Thyroid gland (tissue), 4 donors: ENCODE measurements at regions not wholly inside any gene's neighbourhood (a gene's known extent, or its start where the extent isn't known, plus 50 kb on each side); places are given as distances from the start of the nearest gene placed in this dataset.

ENCODE experiments used
- DNase-seq, 2 donors: peaks; one replicate each; pipeline ENCODE4 v3.0.0-alpha.2; 2019
- H3K27ac ChIP-seq, 3 donors: fragments of 200-600 bp; sonication (generic); 1 replicate in 2 of 3; 2 replicates in 1 of 3; pipeline ENCODE4 v1.5.1; 2016 to 2019; ENCODE audit warnings: mild to moderate bottlenecking in 1 of 3, moderate library complexity in 1 of 3
- H3K27me3 ChIP-seq: fragments of 200-600 bp; sonication (generic); one replicate; pipeline ENCODE4 v1.5.1; 2019
- H3K36me3 ChIP-seq, 2 donors: fragments of 200-600 bp; sonication (generic); one replicate each; pipeline ENCODE4 v1.5.1; 2016 to 2019
- H3K4me1 ChIP-seq, 2 donors: fragments of 200-600 bp; sonication (generic); one replicate each; pipeline ENCODE4 v1.5.1; 2017 to 2019
- H3K4me3 ChIP-seq, 3 donors: fragments of 200-600 bp; sonication (generic); replicated peaks in 1 of 3; 1 replicate in 2 of 3; 2 replicates in 1 of 3; pipeline ENCODE4 v1.5.1; 2016; ENCODE audit warnings: mild to moderate bottlenecking in 1 of 3
- H3K9me3 ChIP-seq: fragments of 200-600 bp; sonication (generic); one replicate; pipeline ENCODE4 v1.5.1; 2017
- POLR2A ChIP-seq, 2 donors: fragments of 450-650 bp; IDR thresholded peaks; one replicate each; pipeline ENCODE4 v1.6.1; 2017; ENCODE audit warnings: antibody characterized with exemption in 2 of 2, mild to moderate bottlenecking in 2 of 2, moderate library complexity in 1 of 2
- WGBS, 2 donors: methylation state at CpG; one replicate each; pipeline ENCODE4 v1.1.5; 2017; 5-methylcytosine and 5-hydroxymethylcytosine counted together
- intact Hi-C: fragments of 100-400 bp; cut with DNase I; formaldehyde crosslinking; loops from one replicate; pipeline ENCODE4 v1.15.1; 2023
- TF ChIP-seq, protein P1 (sequence below), 6 experiments: fragments of 200-600 bp in 3 of 6; fragments of 450-650 bp in 3 of 6; sonication (generic) in 3 of 6; IDR thresholded peaks; one replicate each; pipeline ENCODE4 v1.5.1; 2016 to 2019; ENCODE audit warnings: antibody characterized with exemption in 6 of 6, mild to moderate bottlenecking in 2 of 6, inconsistent platforms in 1 of 6, moderate library complexity in 1 of 6

DNA sequence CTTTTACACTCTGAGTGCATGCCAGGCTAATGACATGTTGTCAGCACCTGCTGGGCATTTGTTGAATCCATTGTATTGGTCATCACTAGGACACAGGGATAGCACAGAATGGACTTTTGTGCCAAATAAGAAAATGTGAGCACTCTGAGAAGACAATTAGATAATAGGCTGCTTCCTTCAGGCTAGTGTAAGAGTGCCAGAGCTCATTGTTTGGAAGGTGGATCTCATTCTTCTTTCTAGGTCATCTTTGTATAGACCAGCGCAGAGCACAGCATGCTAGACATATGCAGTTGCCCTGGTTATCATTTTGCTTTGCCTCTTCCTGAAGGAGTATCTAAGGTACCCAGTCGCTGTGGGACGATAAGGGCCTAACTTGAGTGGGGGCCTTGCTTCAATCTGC, 493.4 kb upstream of the COX7C start:
- Histone ChIP-seq H3K36me3 (no peaks in the 10 kb centered on the region), H3K4me1 (no peaks in the 10 kb centered on the region), H3K27ac (no peak overlapping the region), H3K27me3 (no peaks in the 10 kb centered on the region), H3K9me3 (no peaks in the 10 kb centered on the region), H3K4me3 (no peak overlapping the region)
- DNase-seq, result no peak
- 91 to 96% methylated on average over 3 of the region's 3 CpGs for WGBS, 2 donors
- intact Hi-C loops, result no loop called here
- TF ChIP-seq, protein P1, sequence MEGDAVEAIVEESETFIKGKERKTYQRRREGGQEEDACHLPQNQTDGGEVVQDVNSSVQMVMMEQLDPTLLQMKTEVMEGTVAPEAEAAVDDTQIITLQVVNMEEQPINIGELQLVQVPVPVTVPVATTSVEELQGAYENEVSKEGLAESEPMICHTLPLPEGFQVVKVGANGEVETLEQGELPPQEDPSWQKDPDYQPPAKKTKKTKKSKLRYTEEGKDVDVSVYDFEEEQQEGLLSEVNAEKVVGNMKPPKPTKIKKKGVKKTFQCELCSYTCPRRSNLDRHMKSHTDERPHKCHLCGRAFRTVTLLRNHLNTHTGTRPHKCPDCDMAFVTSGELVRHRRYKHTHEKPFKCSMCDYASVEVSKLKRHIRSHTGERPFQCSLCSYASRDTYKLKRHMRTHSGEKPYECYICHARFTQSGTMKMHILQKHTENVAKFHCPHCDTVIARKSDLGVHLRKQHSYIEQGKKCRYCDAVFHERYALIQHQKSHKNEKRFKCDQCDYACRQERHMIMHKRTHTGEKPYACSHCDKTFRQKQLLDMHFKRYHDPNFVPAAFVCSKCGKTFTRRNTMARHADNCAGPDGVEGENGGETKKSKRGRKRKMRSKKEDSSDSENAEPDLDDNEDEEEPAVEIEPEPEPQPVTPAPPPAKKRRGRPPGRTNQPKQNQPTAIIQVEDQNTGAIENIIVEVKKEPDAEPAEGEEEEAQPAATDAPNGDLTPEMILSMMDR (IDR thresholded peaks at IDR 0.05), result no peak
- TF ChIP-seq POLR2A (IDR thresholded peaks at IDR 0.05), result no peak

DNA sequence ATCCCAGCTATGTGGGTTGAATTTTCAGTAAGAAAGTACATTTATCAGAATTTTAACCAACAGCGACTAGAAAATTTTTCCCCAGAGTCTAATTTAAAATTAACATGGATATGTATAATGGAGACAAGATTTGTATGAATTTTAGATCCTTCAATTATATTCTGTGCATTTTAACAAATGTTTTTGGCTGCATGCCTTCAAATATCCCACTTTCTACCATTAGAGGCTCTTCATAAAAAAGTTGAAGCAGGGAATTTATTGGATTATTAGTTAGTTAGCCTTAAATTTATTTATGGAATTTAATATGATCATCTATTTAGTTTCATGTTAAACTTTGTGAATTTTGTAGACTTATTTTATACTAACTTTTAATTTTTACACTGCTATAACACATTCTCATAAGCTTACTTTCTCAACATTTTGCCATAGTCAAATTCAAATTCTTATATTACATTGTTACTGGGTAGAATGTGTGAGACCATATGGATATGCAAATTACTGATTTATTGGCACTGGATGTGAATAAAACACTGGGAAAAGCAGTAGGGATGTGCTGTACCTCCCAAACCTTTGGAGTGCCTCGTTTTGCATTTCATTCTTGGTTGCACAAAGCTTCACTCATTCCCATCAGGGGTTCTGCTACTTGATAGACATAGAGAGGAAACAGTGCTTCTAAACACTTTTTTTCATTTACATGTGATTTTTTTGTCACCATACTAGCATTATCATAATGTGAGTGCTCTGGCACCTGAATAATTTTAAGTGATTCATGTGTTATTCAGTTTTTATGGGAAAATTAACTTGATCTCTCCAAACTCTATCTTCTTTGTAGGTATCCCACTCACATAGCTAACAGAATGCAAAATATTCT, 491.8 kb upstream of the COX7C start:
- Histone ChIP-seq H3K4me1 (no peaks in the 10 kb centered on the region), H3K36me3 (no peaks in the 10 kb centered on the region), H3K9me3 (no peaks in the 10 kb centered on the region), H3K4me3 (no peak overlapping the region), H3K27me3 (no peaks in the 10 kb centered on the region), H3K27ac (no peak overlapping the region)
- TF ChIP-seq, protein P1 (IDR thresholded peaks at IDR 0.05), result no peak
- TF ChIP-seq POLR2A (IDR thresholded peaks at IDR 0.05), result no peak
- WGBS, 2 donors, result 44 to 53% methylated on average over 2 of the region's 2 CpGs
- no peak for DNase-seq
- intact Hi-C loops, result no loop called here

DNA sequence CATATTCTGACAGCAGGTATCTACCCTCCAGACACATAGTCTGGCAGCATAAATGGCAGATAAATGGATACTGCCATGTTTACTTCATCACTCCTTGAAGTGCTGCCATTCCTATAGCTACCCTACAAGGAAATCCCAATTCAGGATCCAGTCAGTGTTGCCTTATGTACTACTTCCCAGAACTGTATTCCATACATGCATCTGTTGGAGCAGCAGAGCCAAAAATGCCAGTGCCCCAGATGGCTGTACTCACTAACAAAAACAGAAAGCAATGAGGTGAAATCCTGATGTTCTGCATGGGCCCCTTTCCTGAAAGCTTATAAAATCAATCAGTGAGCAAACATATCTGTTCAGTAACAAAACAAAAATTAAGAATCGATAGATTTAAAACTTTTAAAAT, 490.0 kb upstream of the COX7C start:
- intact Hi-C loops, result no loop called here
- Histone ChIP-seq H3K27me3 (no peaks in the 10 kb centered on the region), H3K9me3 (no peaks in the 10 kb centered on the region), H3K27ac (no peak overlapping the region), H3K36me3 (no peaks in the 10 kb centered on the region), H3K4me3 (no peak overlapping the region), H3K4me1 (no peaks in the 10 kb centered on the region)
- 88 to 92% methylated on average over 1 of the region's 1 CpG for WGBS, 2 donors
- no peak for TF ChIP-seq POLR2A (IDR thresholded peaks at IDR 0.05)
- TF ChIP-seq, protein P1 (IDR thresholded peaks at IDR 0.05), result no peak
- DNase-seq, result no peak

DNA sequence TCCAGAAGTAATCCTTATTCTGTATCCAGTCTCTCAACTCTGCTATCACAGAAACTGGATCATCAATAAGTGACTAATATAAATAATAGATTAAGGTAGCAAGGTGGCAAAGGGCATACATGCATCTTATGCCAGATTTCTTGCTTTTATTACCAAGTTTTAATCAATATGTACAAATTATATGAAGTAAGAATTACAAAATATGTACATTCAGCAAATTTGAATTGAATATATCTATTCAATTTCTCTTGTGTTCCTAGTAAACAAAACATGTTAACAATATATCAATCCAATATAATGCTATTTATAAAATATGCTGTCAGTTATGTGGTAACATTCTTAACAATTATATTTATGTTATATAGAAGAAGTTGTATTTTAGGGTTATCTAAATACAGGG, 488.7 kb upstream of the COX7C start:
- Histone ChIP-seq H3K4me1 (no peaks in the 10 kb centered on the region), H3K4me3 (no peak overlapping the region), H3K27ac (no peak overlapping the region), H3K27me3 (no peaks in the 10 kb centered on the region), H3K9me3 (no peaks in the 10 kb centered on the region), H3K36me3 (no peaks in the 10 kb centered on the region)
- DNase-seq, result no peak
- no peak for TF ChIP-seq POLR2A (IDR thresholded peaks at IDR 0.05)
- TF ChIP-seq, protein P1 (IDR thresholded peaks at IDR 0.05), result no peak
- intact Hi-C loops, result no loop called here

DNA sequence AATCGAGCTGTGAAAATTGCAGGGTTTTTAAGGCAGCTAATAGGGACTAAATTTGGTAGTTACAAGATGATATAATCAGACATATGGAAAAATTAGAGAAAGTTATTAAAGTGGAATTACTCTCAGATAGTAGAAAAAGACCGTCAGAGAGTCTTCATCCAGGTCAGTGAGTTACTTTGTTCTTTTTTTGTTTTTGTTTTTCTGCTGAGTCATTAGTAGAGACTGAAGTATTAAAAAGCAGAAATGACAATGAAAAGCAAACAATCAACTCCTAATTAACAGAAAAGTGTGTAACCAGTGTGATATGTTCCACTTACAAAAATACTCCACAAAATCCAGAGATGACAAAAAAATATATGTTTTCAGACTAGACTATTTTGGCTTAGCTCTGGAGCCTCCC, 480.4 kb upstream of the COX7C start:
- WGBS, 2 donors, result 82 to 83% methylated on average over 2 of the region's 2 CpGs
- no peaks in the 10 kb centered on the region for H3K9me3 ChIP-seq
- no peak for DNase-seq
- H3K4me1 ChIP-seq, result no peaks in the 10 kb centered on the region
- H3K36me3 ChIP-seq, result no peaks in the 10 kb centered on the region
- H3K27ac ChIP-seq, result no peak overlapping the region
- H3K27me3 ChIP-seq, result no peaks in the 10 kb centered on the region
- intact Hi-C loops, result no loop called here
- H3K4me3 ChIP-seq, result no peak overlapping the region
- TF ChIP-seq, protein P1 (IDR thresholded peaks at IDR 0.05), result no peak
- no peak for TF ChIP-seq POLR2A (IDR thresholded peaks at IDR 0.05)
